ENCODE measurements at regions not wholly inside any gene's neighbourhood (a gene's known extent, or its start where the extent isn't known, plus 50 kb on each side); places are given as distances from the start of the nearest gene placed in this dataset.
A peak's percentile ranks its signal among the peaks of the same experiment; 100 is the strongest.

- ChIA-PET CTCF (interaction anchor here (1.0 kb wide), 1 partner anchor 26 kb away, joined by 3 read pairs; no protein-coding TSS in a partner anchor), POLR2A (no interaction called here)
- Histone ChIP-seq H3K4me2 (no peak overlapping the region), H3K9me3 (no peaks in the 10 kb centered on the region), H3K4me1 (no peaks in the 10 kb centered on the region), H3K4me3 (no peak overlapping the region), H3K27ac (no peak overlapping the region)
- 44% methylated on average over 15 of the region's 17 CpGs for WGBS (ENCODE audit: missing lambda C conversion rate)
- no peak for ATAC-seq
- FAIRE-seq = no peak
- DNase-seq (ENCODE audit: low read depth in 1 of 2, low spot score in 1 of 2) = no peak
- TF ChIP-seq TP53 (CRISPR knock-in tag; IDR thresholded peaks at IDR 0.05) (no peak), ZFP36 (IDR thresholded peaks at IDR 0.05; ENCODE audit: borderline replicate concordance, partially characterized antibody) (peak; percentile 58)
Measured at GRCh38 chr16:89043636-89044417, 49.8 kb upstream of the ACSF3 start.

Data from A549 (cell line).